ENCODE measurements at regions not wholly inside any gene's neighbourhood (a gene's known extent, or its start where the extent isn't known, plus 50 kb on each side); places are given as distances from the start of the nearest gene placed in this dataset.
A peak's percentile ranks its signal among the peaks of the same experiment; 100 is the strongest.

GRCh38 chr11:134792044-134792443 lies 380.0 kb upstream of the B3GAT1 start:
- DNase-seq = peak; percentile 32

- no peak for DNase-seq
Measured at GRCh38 chr11:134791102-134791501, 379.1 kb upstream of the B3GAT1 start.

- DNase-seq = no peak
Measured at GRCh38 chr11:134789104-134789503, 377.1 kb upstream of the B3GAT1 start.

- DNase-seq = no peak
Measured at GRCh38 chr11:134786636-134787035, 374.6 kb upstream of the B3GAT1 start.

GRCh38 chr11:134785660-134786284 lies 373.7 kb upstream of the B3GAT1 start:
- DNase-seq = no peak

GRCh38 chr11:134785059-134785458 lies 373.0 kb upstream of the B3GAT1 start:
- DNase-seq = no peak

GRCh38 chr11:134784568-134784967 lies 372.5 kb upstream of the B3GAT1 start:
- DNase-seq = no peak

GRCh38 chr11:134784046-134784445 lies 372.0 kb upstream of the B3GAT1 start:
- DNase-seq = no peak

GRCh38 chr11:134783234-134783633 lies 371.2 kb upstream of the B3GAT1 start:
- DNase-seq = no peak

- no peak for DNase-seq
Measured at GRCh38 chr11:134781380-134781866, 369.4 kb upstream of the B3GAT1 start.

GRCh38 chr11:134780486-134781147 lies 368.6 kb upstream of the B3GAT1 start:
- DNase-seq = no peak

GRCh38 chr11:134779179-134779578 lies 367.1 kb upstream of the B3GAT1 start:
- DNase-seq = no peak

- DNase-seq = no peak
Measured at GRCh38 chr11:134768463-134768862, 356.4 kb upstream of the B3GAT1 start.

GRCh38 chr11:134765565-134765964 lies 353.5 kb upstream of the B3GAT1 start:
- no peak for DNase-seq

- no peak for DNase-seq
Measured at GRCh38 chr11:134764966-134765365, 352.9 kb upstream of the B3GAT1 start.

GRCh38 chr11:134764367-134764766 lies 352.3 kb upstream of the B3GAT1 start:
- no peak for DNase-seq

- DNase-seq = no peak
Measured at GRCh38 chr11:134763030-134763388, 351.0 kb upstream of the B3GAT1 start.

- DNase-seq = no peak
Measured at GRCh38 chr11:134762248-134763029, 350.4 kb upstream of the B3GAT1 start.

GRCh38 chr11:134761926-134762247 lies 349.8 kb upstream of the B3GAT1 start:
- DNase-seq = no peak

- no peak for DNase-seq
Measured at GRCh38 chr11:134761386-134761785, 349.3 kb upstream of the B3GAT1 start.

- DNase-seq = no peak
Measured at GRCh38 chr11:134760957-134761356, 348.9 kb upstream of the B3GAT1 start.

GRCh38 chr11:134760299-134760698 lies 348.3 kb upstream of the B3GAT1 start:
- no peak for DNase-seq

GRCh38 chr11:134759855-134760254 lies 347.8 kb upstream of the B3GAT1 start:
- DNase-seq = no peak

GRCh38 chr11:134759274-134759673 lies 347.2 kb upstream of the B3GAT1 start:
- peak; percentile 7 for DNase-seq
